ENCODE measurements at regions not wholly inside any gene's neighbourhood (a gene's known extent, or its start where the extent isn't known, plus 50 kb on each side); places are given as distances from the start of the nearest gene placed in this dataset.

GRCh38 chr2:129459881-129460280 is 519.6 kb upstream of the RAB6C start:
- DNase-seq (ENCODE audit: low read depth in 1 of 2, low spot score in 1 of 2): no peak
- Histone ChIP-seq H3K27me3 (ENCODE audit: insufficient read depth, poor library complexity, severe bottlenecking) (no peaks in the 10 kb centered on the region), H3K4me3 (replicated peaks; ENCODE audit: insufficient read depth, low read length) (no peak overlapping the region), H3K27ac (replicated peaks) (no peak overlapping the region)
- TF ChIP-seq CTCF (IDR thresholded peaks at IDR 0.05; ENCODE audit: insufficient read depth, low read length) (no peak), GABPA (IDR thresholded peaks at IDR 0.05; ENCODE audit: low read depth) (no peak), POLR2AphosphoS5 (IDR thresholded peaks at IDR 0.05; ENCODE audit: low read depth) (no peak), REST (IDR thresholded peaks at IDR 0.05; ENCODE audit: insufficient replicate concordance, low read depth) (no peak), SPI1 (IDR thresholded peaks at IDR 0.05; ENCODE audit: borderline replicate concordance, low read depth) (no peak)

GRCh38 chr2:129460299-129461198 is 518.9 kb upstream of the RAB6C start:
- TF ChIP-seq CTCF (IDR thresholded peaks at IDR 0.05; ENCODE audit: insufficient read depth, low read length): no peak
- TF ChIP-seq SPI1 (IDR thresholded peaks at IDR 0.05; ENCODE audit: borderline replicate concordance, low read depth): no peak
- no peak for TF ChIP-seq REST (IDR thresholded peaks at IDR 0.05; ENCODE audit: insufficient replicate concordance, low read depth)
- TF ChIP-seq POLR2AphosphoS5 (IDR thresholded peaks at IDR 0.05; ENCODE audit: low read depth): no peak
- no peak for TF ChIP-seq GABPA (IDR thresholded peaks at IDR 0.05; ENCODE audit: low read depth)
- H3K27ac ChIP-seq (replicated peaks): no peak overlapping the region
- no peak for DNase-seq (ENCODE audit: low read depth in 1 of 2, low spot score in 1 of 2)
- no peak overlapping the region for H3K4me3 ChIP-seq (replicated peaks; ENCODE audit: insufficient read depth, low read length)
- H3K27me3 ChIP-seq (ENCODE audit: insufficient read depth, poor library complexity, severe bottlenecking): no peaks in the 10 kb centered on the region

GRCh38 chr2:129462349-129462748 is 517.1 kb upstream of the RAB6C start:
- no peak overlapping the region for H3K4me3 ChIP-seq (replicated peaks; ENCODE audit: insufficient read depth, low read length)
- TF ChIP-seq REST (IDR thresholded peaks at IDR 0.05; ENCODE audit: insufficient replicate concordance, low read depth) (no peak), POLR2AphosphoS5 (IDR thresholded peaks at IDR 0.05; ENCODE audit: low read depth) (no peak), SPI1 (IDR thresholded peaks at IDR 0.05; ENCODE audit: borderline replicate concordance, low read depth) (no peak), GABPA (IDR thresholded peaks at IDR 0.05; ENCODE audit: low read depth) (no peak), CTCF (IDR thresholded peaks at IDR 0.05; ENCODE audit: insufficient read depth, low read length) (no peak)
- no peak overlapping the region for H3K27ac ChIP-seq (replicated peaks)
- no peaks in the 10 kb centered on the region for H3K27me3 ChIP-seq (ENCODE audit: insufficient read depth, poor library complexity, severe bottlenecking)
- no peak for DNase-seq (ENCODE audit: low read depth in 1 of 2, low spot score in 1 of 2)

Data from HL-60 (cell line).